CD14-positive monocyte (primary cell): ENCODE measurements at regions not wholly inside any gene's neighbourhood (a gene's known extent, or its start where the extent isn't known, plus 50 kb on each side); places are given as distances from the start of the nearest gene placed in this dataset.

Experiments used
- DNase-seq, 3 donors: peaks; one replicate each; pipeline ENCODE4 v3.0.0-alpha.2; 2011 to 2022
- H2AFZ ChIP-seq: 2 replicates; pipeline ENCODE4 v1.6.0; 2012; ENCODE audit warnings: mild to moderate bottlenecking, low read depth, low read length, inconsistent platforms; ENCODE audit not compliant: insufficient read depth, poor library complexity, severe bottlenecking
- H3K27ac ChIP-seq, 2 donors: 1 replicate in 1 of 2; 2 replicates in 1 of 2; pipeline ENCODE4 v1.5.1; 2012 to 2013; ENCODE audit warnings: low read length in 2 of 2, control low read depth in 1 of 2, inconsistent platforms in 1 of 2, low read depth in 1 of 2, mild to moderate bottlenecking in 1 of 2
- H3K27me3 ChIP-seq, 2 donors: one replicate each; pipeline versions ENCODE4 v1.6.0 to v1.6.1; 2011 to 2013; ENCODE audit warnings: low read length in 2 of 2; ENCODE audit not compliant: control insufficient read depth in 2 of 2, insufficient read depth in 2 of 2
- H3K36me3 ChIP-seq, 2 donors: replicated peaks in 1 of 2; 1 replicate in 1 of 2; 2 replicates in 1 of 2; pipeline versions ENCODE4 v1.5.1 to v1.6.1; 2012 to 2013; ENCODE audit warnings: low read length in 2 of 2, control low read depth in 1 of 2, inconsistent platforms in 1 of 2, mild to moderate bottlenecking in 1 of 2; ENCODE audit not compliant: insufficient read depth in 2 of 2, control insufficient read depth in 1 of 2
- H3K4me1 ChIP-seq, 2 donors: 1 replicate in 1 of 2; 2 replicates in 1 of 2; pipeline versions ENCODE4 v1.5.1 to v1.6.1; 2012 to 2013; ENCODE audit warnings: low read length in 2 of 2, control low read depth in 1 of 2, inconsistent platforms in 1 of 2, mild to moderate bottlenecking in 1 of 2, moderate library complexity in 1 of 2; ENCODE audit not compliant: insufficient read depth in 2 of 2, control insufficient read depth in 1 of 2
- H3K4me2 ChIP-seq: replicated peaks from 2 replicates; pipeline ENCODE3; 2012; ENCODE audit warnings: low read length, moderate library complexity, mild to moderate bottlenecking; ENCODE audit not compliant: poor library complexity, severe bottlenecking; ENCODE audit errors: extremely low read depth
- H3K4me3 ChIP-seq, 3 experiments: fragments of 200-600 bp in 1 of 3; sonication (generic) in 1 of 3; replicated peaks in 1 of 3; 1 replicate in 2 of 3; 2 replicates in 1 of 3; pipeline ENCODE4 v1.5.1; 2011 to 2013; ENCODE audit warnings: low read length in 3 of 3, mild to moderate bottlenecking in 3 of 3, control low read depth in 2 of 3, low read depth in 2 of 3, inconsistent platforms in 1 of 3, moderate library complexity in 1 of 3
- H3K79me2 ChIP-seq: 2 replicates; pipeline ENCODE4 v1.6.0; 2012; ENCODE audit warnings: mild to moderate bottlenecking, control low read depth, inconsistent platforms, low read length, moderate library complexity; ENCODE audit not compliant: insufficient read depth
- H3K9ac ChIP-seq: 2 replicates; pipeline ENCODE4 v1.6.0; 2017; ENCODE audit warnings: low read length, mild to moderate bottlenecking; ENCODE audit not compliant: insufficient read depth, poor library complexity, severe bottlenecking
- H3K9me3 ChIP-seq, 2 donors: replicated peaks in 1 of 2; 1 replicate in 1 of 2; 2 replicates in 1 of 2; pipeline versions ENCODE4 v1.5.1 to v1.6.1; 2012 to 2013; ENCODE audit warnings: low read length in 2 of 2, control low read depth in 1 of 2; ENCODE audit not compliant: control insufficient read depth in 1 of 2, insufficient read depth in 1 of 2
- H4K20me1 ChIP-seq: 2 replicates; pipeline ENCODE4 v1.6.0; 2012; ENCODE audit warnings: mild to moderate bottlenecking, low read length, control low read depth, moderate library complexity; ENCODE audit not compliant: insufficient read depth
- H3K27ac Mint-ChIP-seq, 7 donors: one replicate each; pipeline ENCODE4 v1.8.0; 2020; ENCODE audit warnings: mild to moderate bottlenecking in 7 of 7, mixed read lengths in 7 of 7, moderate library complexity in 6 of 7, inconsistent platforms in 2 of 7
- H3K27me3 Mint-ChIP-seq, 3 donors: one replicate each; pipeline ENCODE4 v1.8.0; 2021 to 2022; ENCODE audit warnings: low read depth in 3 of 3, mild to moderate bottlenecking in 3 of 3, mixed read lengths in 3 of 3, moderate library complexity in 3 of 3, inconsistent platforms in 1 of 3
- H3K36me3 Mint-ChIP-seq, 2 donors: one replicate each; pipeline ENCODE4 v1.8.0; 2020; ENCODE audit warnings: mixed read lengths in 2 of 2, inconsistent platforms in 1 of 2, mild to moderate bottlenecking in 1 of 2
- H3K4me1 Mint-ChIP-seq: one replicate; pipeline ENCODE4 v1.8.0; 2020; ENCODE audit warnings: mild to moderate bottlenecking, mixed read lengths
- H3K4me3 Mint-ChIP-seq, 2 donors: one replicate each; pipeline ENCODE4 v1.8.0; 2020; ENCODE audit warnings: mild to moderate bottlenecking in 2 of 2, mixed read lengths in 2 of 2, moderate library complexity in 1 of 2
- H3K9me3 Mint-ChIP-seq, 7 donors: one replicate each; pipeline ENCODE4 v1.8.0; 2020 to 2022; ENCODE audit warnings: mixed read lengths in 7 of 7, mild to moderate bottlenecking in 6 of 7, moderate library complexity in 6 of 7, inconsistent platforms in 2 of 7
- CTCF ChIP-seq: fragments of 200-600 bp; IDR thresholded peaks from one replicate; pipeline ENCODE4 v1.8.0; 2022; ENCODE audit warnings: antibody characterized with exemption, mild to moderate bottlenecking
- WGBS: methylation state at CpG from one replicate; pipeline ENCODE4 v1.1.5; 2013; ENCODE audit warnings: missing lambda C conversion rate; ENCODE audit not compliant: insufficient coverage; 5-methylcytosine and 5-hydroxymethylcytosine counted together
- intact Hi-C, 2 donors: fragments of 100-400 bp; cut with micrococcal nuclease; formaldehyde crosslinking; loops; one replicate each; pipeline versions ENCODE4 v1.15.0 to v1.15.1; 2023

DNA sequence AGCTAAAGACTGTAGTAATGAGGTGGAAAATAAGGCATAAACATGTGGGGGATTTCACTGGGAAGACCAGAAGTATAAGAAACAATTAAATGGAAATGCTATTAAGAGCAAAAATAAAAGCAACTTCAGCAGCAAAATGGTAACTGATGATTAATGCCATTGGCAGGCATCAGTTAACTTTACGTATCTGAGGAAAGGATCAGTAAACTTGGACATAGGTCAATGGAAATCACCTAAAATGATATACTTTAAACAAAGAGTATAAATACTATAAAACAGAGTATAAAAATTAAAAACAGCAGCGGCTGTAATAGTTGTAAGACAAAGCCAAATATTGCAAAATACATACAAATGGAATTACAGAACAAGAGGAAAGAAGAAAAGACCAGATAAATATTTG lies 992.1 kb downstream of the DNAH5 start:
- intact Hi-C loops: no loop called here
- no peak overlapping the region for H3K4me3 Mint-ChIP-seq
- no peak for TF ChIP-seq CTCF
- no peak overlapping the region for H2AFZ ChIP-seq
- H3K9me3 ChIP-seq: peaks cover 0 to 3% of the 10 kb centered on the region in 2 donors
- no peaks in the 10 kb centered on the region for H3K4me1 ChIP-seq
- no peaks in the 10 kb centered on the region for H4K20me1 ChIP-seq
- H3K27ac Mint-ChIP-seq: no peak overlapping the region
- H3K9me3 Mint-ChIP-seq: peaks cover 0 to 3% (median 2%) of the 10 kb centered on the region in 7 donors
- WGBS: no CpG with 5 or more reads among the region's 2 CpGs
- no peaks in the 10 kb centered on the region for H3K36me3 ChIP-seq
- H3K27ac ChIP-seq: no peak overlapping the region
- DNase-seq: no peak
- H3K4me3 ChIP-seq: no peak overlapping the region
- peaks cover 0 to 1% (median 0%) of the 10 kb centered on the region in 3 donors for H3K27me3 Mint-ChIP-seq
- H3K4me1 Mint-ChIP-seq: no peaks in the 10 kb centered on the region
- H3K36me3 Mint-ChIP-seq: no peaks in the 10 kb centered on the region
- H3K79me2 ChIP-seq: no peaks in the 10 kb centered on the region
- no peak overlapping the region for H3K4me2 ChIP-seq
- no peak overlapping the region for H3K9ac ChIP-seq
- no peaks in the 10 kb centered on the region for H3K27me3 ChIP-seq

GRCh38 chr5:12951846-12952245 lies 992.6 kb downstream of the DNAH5 start:
- no peaks in the 10 kb centered on the region for H3K4me1 Mint-ChIP-seq
- Histone ChIP-seq H3K36me3 (no peaks in the 10 kb centered on the region), H3K4me1 (no peaks in the 10 kb centered on the region), H3K9ac (no peak overlapping the region), H3K27ac (no peak overlapping the region), H4K20me1 (no peaks in the 10 kb centered on the region), H2AFZ (no peak overlapping the region), H3K9me3 (peaks cover 0 to 3% of the 10 kb centered on the region in 2 donors), H3K27me3 (no peaks in the 10 kb centered on the region), H3K4me2 (no peak overlapping the region), H3K79me2 (no peaks in the 10 kb centered on the region), H3K4me3 (no peak overlapping the region)
- intact Hi-C loops: no loop called here
- peaks cover 0 to 3% (median 2%) of the 10 kb centered on the region in 7 donors for H3K9me3 Mint-ChIP-seq
- H3K27me3 Mint-ChIP-seq: peaks cover 0 to 1% (median 0%) of the 10 kb centered on the region in 3 donors
- no peak overlapping the region for H3K27ac Mint-ChIP-seq
- H3K36me3 Mint-ChIP-seq: no peaks in the 10 kb centered on the region
- no peak for TF ChIP-seq CTCF
- 100% methylated on average over 1 of the region's 3 CpGs for WGBS
- no peak overlapping the region for H3K4me3 Mint-ChIP-seq
- no peak for DNase-seq
